ENCODE measurements at regions not wholly inside any gene's neighbourhood (a gene's known extent, or its start where the extent isn't known, plus 50 kb on each side); places are given as distances from the start of the nearest gene placed in this dataset.

- no peak for TF ChIP-seq CTCF (IDR thresholded peaks at IDR 0.05; ENCODE audit: low read depth, low read length, poor library complexity, severe bottlenecking)
- no peak for TF ChIP-seq EZH2phosphoT487 (IDR thresholded peaks at IDR 0.05; ENCODE audit: borderline replicate concordance, low read length)
These were observed 347.8 kb upstream of the LMCD1 start for GRCh38 chr3:8153800-8154199.

Measured in DOHH2 (cell line).